ENCODE measurements at regions not wholly inside any gene's neighbourhood (a gene's known extent, or its start where the extent isn't known, plus 50 kb on each side); places are given as distances from the start of the nearest gene placed in this dataset.

- TF ChIP-seq CTCF (IDR thresholded peaks at IDR 0.05) (no peak), POLR2A (IDR thresholded peaks at IDR 0.05) (no peak)
These were observed 147.2 kb downstream of the DNAJB6 start for GRCh38 chr7:157483971-157484410.
